T-helper 1 cell treated with Interleukin-12 subunit alpha and Interleukin-12 subunit beta and Interleukin-4 antibody, amounts not matched to agents 30 ng/mL and 1 ng/mL, for 36 hours (primary cell): ENCODE measurements at regions not wholly inside any gene's neighbourhood (a gene's known extent, or its start where the extent isn't known, plus 50 kb on each side); places are given as distances from the start of the nearest gene placed in this dataset.
"Not testable (repeated sequence)": the region's sequence is repeated elsewhere in the genome, so short reads cannot be mapped to it uniquely, and the experiment has no call there.

Experiments used
- intact Hi-C: fragments of 100-400 bp; cut with micrococcal nuclease; formaldehyde crosslinking; loops from one replicate; pipeline ENCODE4 v1.15.1; 2024

GRCh38 chr4:124083711-124084110 is 628.8 kb downstream of the ANKRD50 start:
- intact Hi-C loops: no loop called here

DNA sequence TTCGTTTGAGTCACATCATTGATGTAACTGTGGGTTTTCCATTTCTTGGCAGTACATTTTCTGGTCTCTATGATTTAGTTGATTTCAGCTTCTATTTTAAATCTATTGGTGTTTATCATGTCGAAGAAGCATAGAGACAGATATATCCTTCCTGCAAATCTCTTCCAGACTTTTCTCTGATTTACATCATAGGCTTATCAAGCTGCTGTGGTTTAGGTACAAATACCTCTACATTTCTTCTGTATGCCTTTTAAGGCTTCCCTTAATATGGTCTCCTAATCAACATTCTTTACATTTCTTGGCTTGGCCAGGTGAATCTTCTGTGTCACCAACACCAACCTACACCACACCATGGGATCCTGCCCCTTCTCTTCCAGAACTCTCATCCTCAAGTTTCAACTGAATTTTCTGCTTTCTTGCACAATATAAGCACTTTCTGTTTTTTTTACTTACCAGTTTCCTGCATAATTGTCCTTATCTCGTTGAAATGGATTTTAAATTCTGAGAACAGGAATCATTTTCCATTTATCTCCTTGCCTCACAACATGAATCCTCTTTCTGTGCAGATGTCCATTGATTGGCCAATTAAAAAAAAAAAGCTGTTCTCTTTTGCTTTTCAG is 626.9 kb downstream of the ANKRD50 start:
- intact Hi-C loops: no loop called here

DNA sequence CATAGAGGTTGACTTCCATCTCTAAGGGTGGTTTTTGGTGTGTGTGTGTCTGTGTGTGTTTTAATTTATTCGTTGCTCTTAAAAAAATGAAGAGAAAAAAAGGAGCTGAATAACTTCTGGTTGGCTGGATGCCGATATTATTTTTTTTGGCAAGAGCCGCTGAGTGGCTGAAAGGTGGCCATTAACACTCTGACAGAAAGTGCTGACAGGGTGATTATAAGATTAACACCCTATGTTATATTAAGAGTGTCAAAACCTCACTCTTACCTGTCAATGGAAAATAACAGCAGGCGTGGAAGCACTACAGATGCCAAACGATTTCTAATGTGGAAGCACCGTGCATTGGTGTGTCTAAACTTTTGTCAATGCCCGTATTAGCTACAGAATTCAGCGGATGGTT is 622.5 kb downstream of the ANKRD50 start:
- intact Hi-C loops: no loop called here

DNA sequence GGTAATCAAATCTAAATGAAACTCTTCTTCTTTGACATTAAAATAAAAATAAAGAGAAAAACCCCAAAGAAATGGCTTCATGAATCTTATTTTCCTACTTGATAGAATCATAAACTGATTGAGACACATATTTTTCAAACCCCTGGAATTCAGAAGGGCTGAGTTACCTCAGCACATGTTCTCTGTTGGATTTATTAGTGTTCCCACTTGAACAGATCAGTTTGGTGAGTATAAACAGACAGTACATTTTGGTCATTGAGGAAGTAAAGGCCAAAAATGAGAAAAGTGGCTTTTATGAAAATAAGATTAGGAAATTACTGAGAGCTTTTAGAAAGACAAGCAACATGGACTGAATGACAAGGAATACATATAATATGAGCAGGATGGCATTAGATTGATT is 620.4 kb downstream of the ANKRD50 start:
- intact Hi-C loops: no loop called here

GRCh38 chr4:124092541-124092984 is 620.0 kb downstream of the ANKRD50 start:
- intact Hi-C loops: no loop called here

- intact Hi-C loops: no loop called here
Measured at GRCh38 chr4:124095621-124096020, 616.9 kb downstream of the ANKRD50 start.

DNA sequence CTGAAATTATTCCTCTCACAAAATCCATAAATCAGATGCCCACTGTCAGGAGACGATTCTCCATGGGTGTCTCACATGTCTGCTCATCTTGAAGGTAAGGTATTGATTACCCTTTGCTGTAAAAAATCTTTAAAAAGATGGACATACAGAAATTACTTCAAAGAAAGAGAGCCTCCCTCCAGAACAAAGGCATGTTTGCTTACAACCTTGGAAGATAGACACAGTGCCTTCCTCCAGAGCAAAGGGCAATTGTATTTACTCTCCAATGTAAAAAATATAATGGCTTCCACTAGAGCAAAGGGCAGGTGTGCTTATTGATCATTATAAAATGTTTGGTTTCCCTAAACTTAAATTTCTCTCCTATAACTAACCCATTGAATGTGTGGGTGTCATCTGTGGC is 616.2 kb downstream of the ANKRD50 start:
- intact Hi-C loops: no loop called here

GRCh38 chr4:124097447-124097846 is 615.1 kb downstream of the ANKRD50 start:
- intact Hi-C loops: no loop called here

GRCh38 chr4:124104101-124104500 is 608.4 kb downstream of the ANKRD50 start:
- intact Hi-C loops: no loop called here

- intact Hi-C loops: no loop called here
Measured at GRCh38 chr4:124104628-124105027, 607.9 kb downstream of the ANKRD50 start.

DNA sequence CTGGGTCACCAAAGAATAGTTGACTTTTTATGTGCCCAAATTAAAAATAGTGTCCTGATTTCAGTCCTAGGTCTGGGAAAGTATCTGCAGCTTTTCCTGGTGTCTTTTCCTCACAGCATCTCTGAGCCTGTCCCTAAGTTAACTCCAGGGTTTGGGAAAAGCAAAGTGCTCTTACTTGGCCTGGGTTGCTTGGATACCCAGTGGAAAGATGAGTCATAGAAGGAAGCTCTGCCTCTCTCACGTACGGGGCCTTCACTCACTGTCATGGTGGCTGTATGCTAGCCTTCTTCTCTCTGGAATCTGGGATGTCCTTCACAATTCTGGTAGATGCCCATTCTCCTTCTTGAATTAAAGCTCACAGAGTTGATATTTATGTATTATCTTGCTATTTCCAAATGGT is 607.3 kb downstream of the ANKRD50 start:
- intact Hi-C loops: no loop called here

- intact Hi-C loops: loop anchor here (1.0 to 5.0 kb wide), 2 partner anchors 338 to 714 kb away; partner anchors contain the start of gene SPRY1
Measured at GRCh38 chr4:124111411-124111810, 601.1 kb downstream of the ANKRD50 start.

GRCh38 chr4:124111922-124112321 is 600.6 kb downstream of the ANKRD50 start:
- intact Hi-C loops: loop anchor here (1.0 to 5.0 kb wide), 3 partner anchors 339 to 1011 kb away; partner anchors contain the start of gene SPRY1

DNA sequence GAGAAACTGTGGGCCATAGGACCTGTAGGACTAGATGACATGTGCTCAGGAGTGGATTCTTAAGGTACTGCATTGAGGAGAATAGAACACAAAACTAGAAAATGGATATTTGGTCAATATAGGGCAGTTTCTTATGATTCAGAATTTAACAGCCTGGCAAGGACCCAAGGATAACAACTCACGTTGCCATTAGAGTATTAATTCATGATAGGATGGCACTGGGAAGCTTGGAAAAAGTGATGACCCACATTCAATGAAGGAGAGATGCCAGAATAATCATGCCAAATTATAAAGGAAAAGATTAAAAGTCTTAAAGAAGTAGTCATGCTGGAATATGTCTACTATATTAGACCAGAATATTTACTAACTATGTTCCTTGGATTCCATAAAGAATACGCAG is 594.5 kb downstream of the ANKRD50 start:
- intact Hi-C loops: no loop called here

DNA sequence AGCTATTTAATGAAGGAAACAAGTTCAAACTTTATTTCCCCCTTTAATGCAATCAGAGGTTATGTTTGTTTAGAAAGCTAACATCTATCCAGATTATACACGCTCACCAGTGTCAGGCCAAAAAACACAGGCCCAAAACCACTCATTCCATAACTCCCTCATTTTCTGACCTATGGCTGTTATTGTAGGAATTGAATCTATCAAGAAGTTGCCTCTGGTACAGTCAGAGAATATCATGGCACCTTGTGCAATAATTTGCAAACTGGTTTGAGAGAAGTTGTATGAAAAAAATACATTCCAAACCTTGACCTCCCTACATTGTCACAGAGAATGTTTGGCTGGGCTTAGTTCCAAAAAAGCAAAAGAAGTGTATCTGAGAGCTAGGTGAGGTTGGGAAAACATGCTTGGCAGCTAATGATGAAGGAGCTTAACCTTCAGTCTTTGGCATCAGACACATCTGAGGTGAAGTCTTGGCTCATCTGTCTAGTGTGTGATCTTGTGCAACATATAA is 591.0 kb downstream of the ANKRD50 start:
- intact Hi-C loops: no loop called here

DNA sequence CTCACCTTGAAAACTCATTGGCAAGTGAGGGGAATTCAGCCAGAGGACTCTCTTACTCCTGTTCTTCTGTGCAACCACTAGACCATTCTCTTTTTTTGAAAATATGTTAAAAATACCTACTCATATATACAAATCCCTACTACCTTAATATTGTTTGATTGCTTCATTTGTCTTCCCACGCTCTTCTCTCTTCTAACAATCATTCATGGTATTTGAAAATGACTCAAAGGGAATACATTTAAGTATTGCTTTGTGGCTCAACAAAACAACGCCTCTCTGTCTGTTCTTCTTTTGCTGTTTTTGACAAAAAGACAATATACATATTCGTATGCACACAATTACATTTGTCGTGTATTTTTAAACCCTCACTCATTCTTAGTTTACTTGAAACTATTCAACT is 589.4 kb downstream of the ANKRD50 start:
- intact Hi-C loops: no loop called here

GRCh38 chr4:124123721-124124120 is 588.8 kb downstream of the ANKRD50 start:
- intact Hi-C loops: no loop called here

- intact Hi-C loops: not testable (repeated sequence)
Measured at GRCh38 chr4:124131324-124131723, 581.2 kb downstream of the ANKRD50 start.

GRCh38 chr4:124132161-124132560 is 580.4 kb downstream of the ANKRD50 start:
- intact Hi-C loops: no loop called here

DNA sequence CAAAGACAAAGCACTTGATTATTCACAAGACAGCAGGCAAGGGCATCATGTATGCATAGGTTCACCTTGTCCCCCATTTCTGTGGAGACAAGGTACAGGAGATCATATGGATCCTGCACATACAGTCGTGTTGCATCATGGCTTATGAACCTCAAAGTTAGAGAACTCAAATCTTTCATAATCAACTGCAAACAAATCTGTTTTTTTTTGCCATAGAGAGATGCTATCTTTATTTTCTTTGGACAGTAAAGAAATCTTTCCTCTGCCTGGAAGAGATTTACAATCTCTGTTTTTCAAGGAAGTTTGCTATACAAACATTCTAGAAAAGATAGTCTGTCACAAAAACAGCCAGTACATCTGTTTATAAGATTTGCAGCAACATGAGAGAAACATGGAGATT is 578.8 kb downstream of the ANKRD50 start:
- intact Hi-C loops: no loop called here

- intact Hi-C loops: no loop called here
Measured at GRCh38 chr4:124135409-124135813, 577.1 kb downstream of the ANKRD50 start.

DNA sequence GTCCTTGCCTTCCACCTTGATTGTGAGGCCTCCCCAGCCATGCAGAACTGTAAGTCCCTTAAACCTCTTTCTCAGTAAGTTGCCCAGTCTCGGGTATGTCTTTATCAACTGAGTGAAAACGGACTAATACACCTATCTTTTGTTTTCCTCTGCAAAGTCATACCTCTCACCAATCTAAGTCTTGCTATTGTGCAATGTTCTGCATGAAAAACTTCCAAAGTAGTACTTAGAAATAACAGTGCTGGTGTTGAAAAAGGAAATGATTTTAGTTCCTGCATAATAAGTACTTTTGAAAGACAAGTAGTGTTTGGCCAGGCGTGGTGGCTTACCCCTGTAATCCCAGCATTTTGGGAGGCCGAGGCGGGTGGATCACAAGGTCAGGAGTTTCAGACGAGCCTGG is 573.5 kb downstream of the ANKRD50 start:
- intact Hi-C loops: no loop called here

DNA sequence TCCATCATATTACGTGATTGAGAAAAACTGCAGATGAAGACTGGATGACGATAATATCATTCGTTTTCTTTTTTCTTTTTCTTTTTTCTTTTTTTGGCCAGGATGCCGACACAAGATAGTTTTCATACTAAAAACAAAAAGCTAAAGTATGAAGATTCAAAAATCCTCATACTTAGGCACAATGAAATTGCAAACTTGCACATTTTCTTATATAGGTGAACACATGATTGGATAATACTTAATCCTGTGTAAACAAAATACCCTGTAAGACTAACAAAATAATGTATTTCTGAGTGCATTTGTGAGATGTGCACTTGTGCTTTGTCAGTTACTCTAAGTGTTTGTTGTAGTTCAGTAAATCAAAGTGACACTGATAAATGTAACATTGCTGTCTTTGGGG is 568.9 kb downstream of the ANKRD50 start:
- intact Hi-C loops: no loop called here
